GM18505 (cell line): ENCODE measurements at regions not wholly inside any gene's neighbourhood (a gene's known extent, or its start where the extent isn't known, plus 50 kb on each side); places are given as distances from the start of the nearest gene placed in this dataset.

Experiments used
- ATAC-seq: cut with Tn5 transposase; IDR thresholded peaks from one replicate; pipeline ENCODE4 v1.9.1; 2021; ENCODE audit not compliant: unreplicated experiment
- POLR2A ChIP-seq: IDR thresholded peaks from 4 replicates; pipeline ENCODE4 v1.6.1; 2011; ENCODE audit warnings: borderline replicate concordance; ENCODE audit not compliant: insufficient read depth, insufficient read length; ENCODE audit errors: extremely low read depth

DNA sequence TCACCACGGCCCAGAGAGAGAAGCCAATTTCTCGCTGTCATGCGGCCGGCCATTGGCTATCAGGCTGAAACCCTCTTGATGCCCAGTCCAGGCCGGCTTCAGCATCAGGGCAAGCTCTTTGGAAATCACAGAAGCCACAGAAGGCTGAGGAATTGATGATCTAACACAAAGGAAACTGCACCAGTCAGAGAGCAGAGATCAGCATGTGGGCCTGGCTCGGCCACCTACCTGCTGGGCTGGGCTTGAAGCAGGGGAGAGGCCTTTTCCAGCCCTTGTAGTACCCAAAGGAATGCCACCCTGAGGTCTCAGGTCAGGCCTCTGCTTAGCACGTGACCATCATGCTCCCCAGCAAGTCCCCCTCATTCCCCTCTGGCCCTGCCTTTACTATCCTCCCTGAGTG lies 119.1 kb downstream of the TLE3 start:
- TF ChIP-seq POLR2A, result no peak
- no peak for ATAC-seq

DNA sequence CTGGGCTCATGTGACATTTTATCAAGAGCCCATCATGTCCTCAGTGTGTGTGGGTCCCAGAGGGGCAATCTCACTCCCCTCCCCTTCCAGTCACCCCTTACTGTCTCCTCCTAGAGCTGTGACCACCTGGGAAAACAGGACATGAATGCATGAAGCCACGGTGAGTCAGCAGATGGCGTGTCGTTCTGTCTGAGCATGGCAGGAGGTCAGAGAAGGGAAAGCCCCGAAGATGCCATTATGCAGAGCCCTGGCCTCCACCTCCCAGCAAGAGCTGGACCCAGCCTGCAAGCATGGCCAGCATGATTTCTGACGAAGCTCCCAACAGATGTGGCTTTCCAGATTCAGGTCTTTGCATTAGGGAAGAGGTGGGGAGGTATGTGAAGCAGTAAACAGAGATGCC lies 118.5 kb downstream of the TLE3 start:
- no peak for TF ChIP-seq POLR2A
- peak; percentile 33 for ATAC-seq

- TF ChIP-seq POLR2A, result peak; percentile 29
- ATAC-seq, result peak; percentile 76
These were observed 117.9 kb downstream of the TLE3 start for GRCh38 chr15:69979783-69980182.

- no peak for TF ChIP-seq POLR2A
- ATAC-seq, result peak; percentile 15
These were observed 117.2 kb downstream of the TLE3 start for GRCh38 chr15:69980341-69981059.

DNA sequence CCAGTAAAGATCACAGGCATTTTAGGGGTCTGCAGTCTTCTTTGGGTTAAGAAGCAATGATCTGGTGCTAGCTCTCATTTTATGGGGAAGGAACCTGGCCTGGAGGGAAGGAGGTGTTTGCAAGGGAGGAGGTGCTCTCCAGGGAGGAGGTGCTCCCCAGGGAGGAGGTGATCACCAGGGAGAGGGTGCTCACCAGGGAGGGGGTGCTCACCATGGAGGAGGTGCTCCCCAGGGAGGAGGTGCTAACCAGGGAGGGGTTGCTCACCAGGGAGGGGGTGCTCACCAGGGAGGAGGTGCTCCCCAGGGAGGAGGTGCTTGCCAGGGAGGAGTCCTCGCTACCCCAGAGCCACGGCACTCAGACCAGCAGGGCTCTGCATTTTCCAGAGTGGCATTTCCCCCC lies 115.7 kb downstream of the TLE3 start:
- TF ChIP-seq POLR2A, result no peak
- ATAC-seq, result no peak

- ATAC-seq, result no peak
These were observed 113.9 kb downstream of the TLE3 start for GRCh38 chr15:69983696-69984265.

GRCh38 chr15:69987492-69988489 lies 109.9 kb downstream of the TLE3 start:
- ATAC-seq, result no peak
- no peak for TF ChIP-seq POLR2A

More at GRCh38 chr15:69983696-69984265, 113.9 kb downstream of the TLE3 start:
- no peak for TF ChIP-seq POLR2A

DNA sequence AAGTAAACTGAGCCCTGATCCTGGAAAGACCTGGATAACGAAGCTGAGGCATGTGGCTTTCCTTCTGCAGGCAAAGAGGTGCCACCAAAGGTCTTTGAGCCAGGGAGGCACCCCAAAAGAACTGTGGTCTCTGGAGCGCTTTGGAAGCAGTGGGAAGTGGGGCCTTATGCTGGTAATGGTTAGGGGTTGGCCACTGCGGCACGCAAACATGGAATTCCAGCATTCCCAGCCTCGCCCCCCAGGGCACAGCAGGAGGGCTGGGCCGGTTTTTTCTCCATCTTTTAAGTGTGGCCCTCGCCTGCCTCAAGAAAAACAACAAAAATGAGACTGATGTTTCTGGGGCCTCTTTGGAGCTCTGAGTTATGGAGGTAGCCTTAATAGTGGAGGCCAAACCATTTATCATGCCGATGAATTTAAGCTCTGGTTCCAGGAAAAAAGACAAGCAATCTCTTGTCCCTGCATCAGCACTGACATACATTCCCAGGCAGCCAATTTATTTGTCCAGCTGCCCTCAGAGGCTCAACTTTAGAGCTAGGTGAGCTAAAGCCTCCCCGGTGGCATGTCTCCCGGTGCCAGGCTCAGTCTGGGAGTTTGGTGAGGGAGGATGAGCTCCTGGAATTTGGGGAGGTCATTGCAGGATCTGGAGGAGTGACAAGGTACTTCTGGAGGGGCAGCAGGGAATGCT lies 109.0 kb downstream of the TLE3 start:
- ATAC-seq, result no peak
- TF ChIP-seq POLR2A, result no peak

DNA sequence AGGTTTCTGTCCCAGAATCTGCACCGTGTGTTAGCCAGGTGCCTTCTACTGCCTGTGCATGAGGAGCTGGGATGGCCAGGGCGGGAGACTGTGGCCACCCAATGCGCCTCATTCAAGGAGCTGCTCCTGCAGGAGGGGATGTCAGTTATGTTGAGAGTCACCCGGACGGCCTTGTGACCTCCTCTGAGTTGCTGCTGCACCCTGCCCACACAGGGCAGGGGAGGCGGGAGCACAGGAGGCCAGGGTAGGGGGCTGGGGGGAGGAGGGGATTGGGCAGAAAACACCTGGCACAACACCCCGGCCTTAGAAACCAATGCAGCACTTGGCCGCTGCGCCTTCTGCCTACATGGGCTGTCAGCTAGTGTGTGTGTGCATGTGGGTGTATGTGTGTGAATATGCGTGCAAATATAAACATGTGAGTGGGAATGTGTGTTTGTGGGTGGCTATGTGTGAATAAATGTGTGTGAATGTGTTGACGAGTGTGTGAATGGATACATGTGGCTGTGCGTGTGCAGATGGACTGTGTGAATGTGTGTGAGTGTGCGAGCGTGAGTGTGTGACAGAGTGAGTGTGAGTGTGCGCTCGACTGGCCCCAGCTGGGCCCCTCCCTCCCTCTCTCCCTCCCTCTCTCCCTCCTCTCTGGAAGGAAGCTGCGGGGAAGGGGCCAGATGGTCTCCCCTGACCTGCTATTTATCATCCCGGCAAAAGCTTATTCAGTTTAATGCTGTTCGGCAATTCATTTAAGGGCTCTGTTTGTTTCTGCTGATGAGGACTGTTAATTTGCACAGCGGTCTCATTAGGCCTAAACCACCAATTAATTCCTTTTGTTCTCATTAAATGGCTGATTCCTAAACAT lies 106.9 kb downstream of the TLE3 start:
- TF ChIP-seq POLR2A, result no peak
- ATAC-seq, result no peak

GRCh38 chr15:69991551-69991980 lies 106.2 kb downstream of the TLE3 start:
- no peak for TF ChIP-seq POLR2A
- no peak for ATAC-seq

- no peak for TF ChIP-seq POLR2A
- ATAC-seq, result no peak
These were observed 105.4 kb downstream of the TLE3 start for GRCh38 chr15:69992348-69992747.

DNA sequence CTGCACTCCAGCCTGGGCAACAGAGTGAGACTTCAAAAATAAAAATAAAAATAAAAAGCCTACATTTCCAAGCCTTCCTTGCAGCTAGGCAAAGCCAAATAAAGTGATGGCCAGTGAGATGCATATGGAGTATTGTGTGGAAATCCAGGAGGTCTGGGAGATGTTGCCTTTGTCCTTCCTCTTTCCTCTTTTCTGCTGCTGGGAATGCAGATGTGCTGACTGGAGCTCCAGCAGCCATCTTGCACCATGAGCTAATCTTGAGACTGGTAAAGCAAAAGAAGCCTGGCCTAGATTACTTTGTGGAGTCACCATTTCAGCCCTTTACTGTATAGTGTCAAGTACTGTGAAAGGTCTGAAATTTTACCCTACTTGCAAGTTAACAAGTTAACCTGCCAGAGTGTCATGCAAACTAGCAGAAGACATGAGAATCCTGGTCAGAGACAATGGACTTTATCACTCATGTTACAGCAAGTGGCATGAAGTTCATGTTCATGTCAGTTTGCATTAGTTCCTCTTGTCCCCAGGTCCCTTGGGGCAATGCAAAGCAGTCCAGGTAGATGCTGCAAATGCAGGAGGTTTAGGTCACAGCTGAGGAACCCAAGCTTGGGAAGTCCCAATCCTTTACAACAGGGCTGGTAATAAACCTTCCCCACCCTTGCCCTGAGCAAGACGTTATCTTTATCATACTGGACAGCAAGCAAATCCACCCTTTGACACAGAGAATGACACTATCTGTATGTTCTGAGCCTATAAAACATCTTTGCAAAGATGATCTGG lies 103.1 kb downstream of the TLE3 start:
- no peak for ATAC-seq
- no peak for TF ChIP-seq POLR2A
